H1 (cell line): ENCODE measurements at regions not wholly inside any gene's neighbourhood (a gene's known extent, or its start where the extent isn't known, plus 50 kb on each side); places are given as distances from the start of the nearest gene placed in this dataset.

Source experiments
- CTCF ChIA-PET: fragments of 300-600 bp; sonication (Branson Sonifier 250); formaldehyde crosslinking; loops from one replicate; lab custom pipeline; 2021; ENCODE audit not compliant: partially characterized antibody; lab: Charles Lee
- POLR2A ChIA-PET: fragments of 300-600 bp; sonication (Branson Sonifier 250); formaldehyde crosslinking; loops from one replicate; lab custom pipeline; 2021; ENCODE audit warnings: inconsistent platforms; ENCODE audit not compliant: partially characterized antibody; lab: Charles Lee
- DNase-seq, 2 experiments: peaks; one replicate each; pipeline versions ENCODE4 v3.0.0 to v3.0.0-alpha.2; 2010 to 2022; ENCODE audit warnings: low spot score in 2 of 2, low read depth in 1 of 2, mixed read lengths in 1 of 2
- FAIRE-seq: peaks from 2 replicates; lab custom pipeline; 2011; peaks lifted over from hg19 to GRCh38; lab: Jason Lieb, UNC
- H2AFZ ChIP-seq: 2 replicates; pipeline ENCODE4 v1.8.1; 2012; ENCODE audit warnings: low read length, inconsistent platforms
- H2AK5ac ChIP-seq: 2 replicates; pipeline ENCODE4 v1.6.1; 2013; ENCODE audit warnings: low read depth, low read length
- H2BK120ac ChIP-seq: replicated peaks from 2 replicates; pipeline ENCODE3; 2013; ENCODE audit warnings: low read depth, low read length, inconsistent platforms
- H2BK12ac ChIP-seq: 2 replicates; pipeline ENCODE4 v1.6.1; 2013; ENCODE audit warnings: low read depth, low read length
- H2BK15ac ChIP-seq: 2 replicates; pipeline ENCODE4 v1.6.1; 2013; ENCODE audit warnings: low read length
- H2BK20ac ChIP-seq: 2 replicates; pipeline ENCODE4 v1.6.1; 2013; ENCODE audit warnings: low read length
- H2BK5ac ChIP-seq: 2 replicates; pipeline ENCODE4 v1.6.1; 2013; ENCODE audit warnings: low read depth, low read length
- H3K14ac ChIP-seq: 2 replicates; pipeline ENCODE4 v1.6.1; 2013; ENCODE audit warnings: inconsistent platforms; ENCODE audit not compliant: insufficient read length
- H3K18ac ChIP-seq: 2 replicates; pipeline ENCODE4 v1.6.1; 2013; ENCODE audit warnings: low read length; ENCODE audit errors: extremely low read depth
- H3K23ac ChIP-seq: 2 replicates; pipeline ENCODE4 v1.6.1; 2013; ENCODE audit warnings: inconsistent platforms; ENCODE audit not compliant: insufficient read length
- H3K23me2 ChIP-seq: 2 replicates; pipeline ENCODE4 v1.6.1; 2013; ENCODE audit warnings: low read depth, low read length
- H3K27ac ChIP-seq: 2 replicates; pipeline ENCODE4 v1.6.1; 2011; ENCODE audit warnings: low read depth, low read length, inconsistent platforms
- H3K27me3 ChIP-seq, 4 experiments: replicated peaks in 1 of 4; 1 replicate in 1 of 4; 2 replicates in 3 of 4; pipeline versions ENCODE4 v1.6.1 to v1.8.1; 2011 to 2013; ENCODE audit warnings: low read length in 3 of 4, mild to moderate bottlenecking in 3 of 4, inconsistent platforms in 2 of 4, mixed read lengths in 2 of 4, moderate library complexity in 1 of 4; ENCODE audit not compliant: control insufficient read depth in 3 of 4, insufficient read depth in 3 of 4; ENCODE audit errors: extremely low read depth in 1 of 4
- H3K36me3 ChIP-seq, 4 experiments: 2 replicates each; pipeline versions ENCODE4 v1.6.1 to v1.8.1; 2011 to 2013; ENCODE audit warnings: mild to moderate bottlenecking in 4 of 4, low read length in 3 of 4, moderate library complexity in 2 of 4, control low read depth in 1 of 4, inconsistent platforms in 1 of 4; ENCODE audit not compliant: insufficient read depth in 4 of 4, control insufficient read depth in 2 of 4
- H3K4ac ChIP-seq: replicated peaks from 2 replicates; pipeline ENCODE3; 2013; ENCODE audit warnings: low read length, low read depth, mixed read lengths, inconsistent platforms; ENCODE audit not compliant: insufficient read length
- H3K4me1 ChIP-seq, 4 experiments: replicated peaks in 1 of 4; 1 replicate in 1 of 4; 2 replicates in 3 of 4; pipeline versions ENCODE4 v1.6.1 to v1.8.1; 2011 to 2013; ENCODE audit warnings: low read length in 3 of 4, inconsistent platforms in 2 of 4, mixed read lengths in 1 of 4; ENCODE audit not compliant: insufficient read depth in 4 of 4, control insufficient read depth in 3 of 4
- H3K4me2 ChIP-seq, 2 experiments: 2 replicates each; pipeline versions ENCODE4 v1.6.1 to v1.8.1; 2011 to 2013; ENCODE audit warnings: low read depth in 2 of 2, low read length in 2 of 2, control low read depth in 1 of 2, inconsistent platforms in 1 of 2, mild to moderate bottlenecking in 1 of 2; ENCODE audit not compliant: insufficient read depth in 1 of 2
- H3K4me3 ChIP-seq, 4 experiments: fragments of 200-600, 300-600 bp in 1 of 4; sonication (generic), shearing (Covaris generic), sonication (Bioruptor Twin) in 1 of 4; 2 replicates each; pipeline versions ENCODE4 v1.5.1 to v1.8.1; 2011 to 2016; ENCODE audit warnings: low read length in 4 of 4, low read depth in 3 of 4, control low read depth in 2 of 4, inconsistent platforms in 2 of 4, mild to moderate bottlenecking in 2 of 4, mixed read lengths in 1 of 4, moderate library complexity in 1 of 4; ENCODE audit not compliant: insufficient read depth in 2 of 4; ENCODE audit errors: extremely low read depth in 1 of 4
- H3K56ac ChIP-seq: replicated peaks from 2 replicates; pipeline ENCODE3; 2013; ENCODE audit warnings: low read depth, mild to moderate bottlenecking, mixed read lengths, low read length, inconsistent platforms; ENCODE audit not compliant: insufficient read length
- H3K79me1 ChIP-seq: 2 replicates; pipeline ENCODE4 v1.6.1; 2013; ENCODE audit warnings: low read depth, low read length, control low read depth
- H3K79me2 ChIP-seq, 2 experiments: 2 replicates each; pipeline versions ENCODE4 v1.6.1 to v1.8.1; 2012 to 2013; ENCODE audit warnings: low read length in 2 of 2, mild to moderate bottlenecking in 2 of 2, inconsistent platforms in 1 of 2; ENCODE audit not compliant: insufficient read depth in 2 of 2, control insufficient read depth in 1 of 2
- H3K9ac ChIP-seq, 4 experiments: replicated peaks in 1 of 4; 1 replicate in 1 of 4; 2 replicates in 3 of 4; pipeline versions ENCODE4 v1.6.1 to v1.8.1; 2011 to 2013; ENCODE audit warnings: low read depth in 3 of 4, low read length in 3 of 4, control low read depth in 2 of 4, mild to moderate bottlenecking in 2 of 4, moderate library complexity in 2 of 4, inconsistent platforms in 1 of 4; ENCODE audit errors: extremely low read depth in 1 of 4
- H3K9me3 ChIP-seq, 2 experiments: 2 replicates each; pipeline versions ENCODE4 v1.6.1 to v1.8.1; 2012 to 2013; ENCODE audit warnings: mild to moderate bottlenecking in 2 of 2, moderate library complexity in 2 of 2, control low read depth in 1 of 2, inconsistent platforms in 1 of 2, low read depth in 1 of 2, low read length in 1 of 2, mixed read lengths in 1 of 2; ENCODE audit not compliant: insufficient read depth in 2 of 2
- H4K20me1 ChIP-seq, 2 experiments: replicated peaks in 1 of 2; 2 replicates each; pipeline versions ENCODE3 to v1.8.1; 2011 to 2013; ENCODE audit warnings: inconsistent platforms in 2 of 2, low read length in 2 of 2, mild to moderate bottlenecking in 1 of 2; ENCODE audit not compliant: insufficient read depth in 2 of 2, control insufficient read depth in 1 of 2
- H4K5ac ChIP-seq: 2 replicates; pipeline ENCODE4 v1.6.1; 2013; ENCODE audit warnings: low read length, low read depth, mixed read lengths, inconsistent platforms; ENCODE audit not compliant: insufficient read length
- H4K8ac ChIP-seq: 2 replicates; pipeline ENCODE4 v1.8.0; 2013; ENCODE audit warnings: mild to moderate bottlenecking, moderate library complexity, low read length, inconsistent platforms; ENCODE audit not compliant: insufficient read depth; ENCODE audit errors: extremely low read depth
- H4K91ac ChIP-seq: replicated peaks from 2 replicates; pipeline ENCODE3; 2013; ENCODE audit warnings: low read length, mixed read lengths, inconsistent platforms; ENCODE audit not compliant: insufficient read length
- HDAC6 ChIP-seq: IDR thresholded peaks from one replicate; pipeline ENCODE4 v1.7.1; 2012; ENCODE audit warnings: low read depth, mild to moderate bottlenecking, inconsistent platforms, low read length, moderate library complexity
- WGBS, 2 experiments: shearing (Covaris generic) in 1 of 2; methylation state at CpG; one replicate each; pipeline versions ENCODE4 v1.1.6 to v1.1.7; 2013 to 2015; ENCODE audit warnings: low lambda C conversion rate in 2 of 2, mixed read lengths in 2 of 2, inconsistent platforms in 1 of 2, low coverage in 1 of 2, missing lambda C conversion rate in 1 of 2; ENCODE audit not compliant: insufficient replicate concordance in 2 of 2, insufficient coverage in 1 of 2, insufficient read length in 1 of 2; ENCODE audit errors: extremely low coverage in 1 of 2, missing lambda C conversion rate in 1 of 2; 5-methylcytosine and 5-hydroxymethylcytosine counted together

- Histone ChIP-seq H2BK120ac (no peak overlapping the region), H4K8ac (no peak overlapping the region), H3K9ac (no peak overlapping the region), H2AK5ac (no peak overlapping the region), H3K79me2 (no peaks in the 10 kb centered on the region), H2BK20ac (no peak overlapping the region), H2BK5ac (no peak overlapping the region), H3K36me3 (no peaks in the 10 kb centered on the region), H2AFZ (no peak overlapping the region), H3K9me3 (no peaks in the 10 kb centered on the region), H4K20me1 (no peaks in the 10 kb centered on the region), H3K79me1 (no peaks in the 10 kb centered on the region), H3K23me2 (no peaks in the 10 kb centered on the region), H2BK15ac (no peak overlapping the region), H3K18ac (no peak overlapping the region), H3K4me2 (no peak overlapping the region), H3K23ac (no peak overlapping the region), H3K27me3 (no peaks in the 10 kb centered on the region), H3K56ac (no peak overlapping the region), H4K91ac (no peak overlapping the region), H2BK12ac (no peak overlapping the region), H3K14ac (no peak overlapping the region), H3K4me1 (no peaks in the 10 kb centered on the region), H4K5ac (no peak overlapping the region), H3K27ac (no peak overlapping the region), H3K4me3 (no peak overlapping the region), H3K4ac (no peak overlapping the region)
- ChIA-PET CTCF (interaction anchor here (0.7 to 4.8 kb wide), 3 partner anchors 10 to 88 kb away, joined by 3 to 26 read pairs (median 6); no protein-coding TSS in a partner anchor), POLR2A (no interaction called here)
- FAIRE-seq: no peak
- 94% methylated on average over 3 of the region's 3 CpGs; no CpG with 5 or more reads in 1 of the 2 experiments for WGBS, 2 experiments
- no peak for TF ChIP-seq HDAC6
- TF ChIP-seq, all 59 proteins: peak for 0
- no peak for DNase-seq
Observed at GRCh38 chr2:55103046-55103445, 52.8 kb upstream of the RTN4 start.
